HG03521 (cell line): ENCODE measurements at regions not wholly inside any gene's neighbourhood (a gene's known extent, or its start where the extent isn't known, plus 50 kb on each side); places are given as distances from the start of the nearest gene placed in this dataset.

Experiments
- ATAC-seq: cut with Tn5 transposase; IDR thresholded peaks from one replicate; pipeline ENCODE4 v1.9.1; 2021; ENCODE audit warnings: mild to moderate bottlenecking, moderate library complexity; ENCODE audit not compliant: unreplicated experiment

- no peak for ATAC-seq
Measured at GRCh38 chr16:79449067-79449769, 151.3 kb downstream of the MAF start.

GRCh38 chr16:79444572-79444971 is 156.0 kb downstream of the MAF start:
- no peak for ATAC-seq

- ATAC-seq = no peak
Measured at GRCh38 chr16:79439901-79440300, 160.6 kb downstream of the MAF start.

- no peak for ATAC-seq
Measured at GRCh38 chr16:79437764-79438751, 162.5 kb downstream of the MAF start.

- no peak for ATAC-seq
Measured at GRCh38 chr16:79436885-79437284, 163.7 kb downstream of the MAF start.

- no peak for ATAC-seq
Measured at GRCh38 chr16:79434771-79435170, 165.8 kb downstream of the MAF start.

- ATAC-seq = no peak
Measured at GRCh38 chr16:79434092-79434491, 166.4 kb downstream of the MAF start.

- ATAC-seq = no peak
Measured at GRCh38 chr16:79431923-79432322, 168.6 kb downstream of the MAF start.

- ATAC-seq = no peak
Measured at GRCh38 chr16:79430191-79430678, 170.3 kb downstream of the MAF start.

- no peak for ATAC-seq
Measured at GRCh38 chr16:79429381-79430190, 171.0 kb downstream of the MAF start.

- no peak for ATAC-seq
Measured at GRCh38 chr16:79426663-79427062, 173.9 kb downstream of the MAF start.

GRCh38 chr16:79422064-79422463 is 178.5 kb downstream of the MAF start:
- ATAC-seq = no peak

GRCh38 chr16:79421126-79421525 is 179.4 kb downstream of the MAF start:
- no peak for ATAC-seq

GRCh38 chr16:79420493-79420892 is 180.0 kb downstream of the MAF start:
- ATAC-seq = no peak

GRCh38 chr16:79419148-79419547 is 181.4 kb downstream of the MAF start:
- no peak for ATAC-seq

GRCh38 chr16:79417601-79418008 is 182.9 kb downstream of the MAF start:
- no peak for ATAC-seq

- ATAC-seq = no peak
Measured at GRCh38 chr16:79415983-79416640, 184.4 kb downstream of the MAF start.

- no peak for ATAC-seq
Measured at GRCh38 chr16:79412783-79413225, 187.7 kb downstream of the MAF start.

- ATAC-seq = no peak
Measured at GRCh38 chr16:79411805-79412204, 188.7 kb downstream of the MAF start.

- ATAC-seq = no peak
Measured at GRCh38 chr16:79411357-79411756, 189.2 kb downstream of the MAF start.
